HCT116 (cell line): ENCODE measurements at regions not wholly inside any gene's neighbourhood (a gene's known extent, or its start where the extent isn't known, plus 50 kb on each side); places are given as distances from the start of the nearest gene placed in this dataset.

Experiments
- ATAC-seq: fragments of 200-7000 bp; cut with Tn5 transposase; 2 replicates; pipeline ENCODE4 v1.9.1; 2020; ENCODE audit warnings: mild to moderate bottlenecking, moderate library complexity
- BruUV-seq: library from RNA; stranded (reverse); fragments of 400-500 nt; replicated peaks from 2 replicates; lab custom pipeline; 2021; lab: Mats Ljungman, UMichigan
- CTCF ChIA-PET: fragments of 300-600 bp; sonication (Branson Sonifier 250); formaldehyde crosslinking; loops from one replicate; lab custom pipeline; 2021; ENCODE audit warnings: antibody characterized with exemption; lab: Charles Lee
- POLR2A ChIA-PET: fragments of 300-600, 350-600 bp; sonication (Branson Sonifier 250); formaldehyde crosslinking; loops from one replicate; lab custom pipeline; 2021; ENCODE audit warnings: antibody characterized with exemption; lab: Charles Lee
- RAD21 ChIA-PET, 2 experiments: fragments of 300-600 bp; sonication (Branson Sonifier 250); formaldehyde crosslinking; loops; one replicate each; lab custom pipeline; 2023; ENCODE audit warnings: low total read pairs in 2 of 2; ENCODE audit not compliant: uncharacterized antibody in 2 of 2, unreplicated experiment in 2 of 2, low non-redundant PET in 1 of 2; lab: Charles Lee
- DNase-seq: peaks from one replicate; pipeline ENCODE4 v3.0.0-alpha.2; 2010; ENCODE audit warnings: low read depth, low spot score
- H2AFZ ChIP-seq: fragments of 200-600 bp; shearing (Covaris generic), sonication (generic); 2 replicates; pipeline ENCODE4 v1.6.1; 2017; ENCODE audit warnings: low read depth, mixed run types, mixed read lengths, antibody characterized with exemption, low read length; ENCODE audit not compliant: poor library complexity, severe bottlenecking
- H3K27ac ChIP-seq: 2 replicates; pipeline ENCODE4 v1.5.1; 2012; ENCODE audit warnings: low read depth, low read length
- H3K27me3 ChIP-seq: fragments of 200-600 bp; sonication (generic); 2 replicates; pipeline ENCODE4 v1.6.1; 2016; ENCODE audit warnings: mixed run types, low read length, mixed read lengths; ENCODE audit not compliant: insufficient read depth
- H3K36me3 ChIP-seq, 2 experiments: fragments of 200-500 bp in 1 of 2; fragments of 200-600 bp in 1 of 2; sonication (Bioruptor generic) in 1 of 2; sonication (generic) in 1 of 2; 2 replicates each; pipeline versions ENCODE4 v1.5.1 to v1.6.1; 2014 to 2016; ENCODE audit warnings: low read length in 2 of 2, inconsistent platforms in 1 of 2, mixed read lengths in 1 of 2, mixed run types in 1 of 2; ENCODE audit not compliant: insufficient read depth in 2 of 2, control insufficient read depth in 1 of 2
- H3K4me1 ChIP-seq, 2 experiments: fragments of 200-600 bp in 1 of 2; sonication (generic) in 1 of 2; 2 replicates each; pipeline versions ENCODE4 v1.5.1 to v1.6.1; 2012 to 2017; ENCODE audit warnings: low read length in 2 of 2, inconsistent platforms in 1 of 2, mild to moderate bottlenecking in 1 of 2, mixed read lengths in 1 of 2, mixed run types in 1 of 2, moderate library complexity in 1 of 2; ENCODE audit not compliant: insufficient read depth in 2 of 2, control insufficient read depth in 1 of 2
- H3K4me2 ChIP-seq: fragments of 200-600 bp; sonication (generic); 2 replicates; pipeline ENCODE4 v1.6.1; 2017; ENCODE audit warnings: mixed run types, low read length, mixed read lengths
- H3K4me3 ChIP-seq, 2 experiments: fragments of 200-600 bp in 1 of 2; sonication (generic) in 1 of 2; replicated peaks in 1 of 2; 2 replicates each; pipeline ENCODE4 v1.5.1; 2011 to 2016; ENCODE audit warnings: low read length in 2 of 2, control low read depth in 1 of 2, low read depth in 1 of 2, mild to moderate bottlenecking in 1 of 2, mixed read lengths in 1 of 2, mixed run types in 1 of 2
- H3K79me2 ChIP-seq: fragments of 200-600 bp; sonication (generic); 2 replicates; pipeline ENCODE4 v1.6.1; 2017; ENCODE audit warnings: mild to moderate bottlenecking, mixed run types, low read length, moderate library complexity, mixed read lengths; ENCODE audit not compliant: insufficient read depth
- H3K9ac ChIP-seq: fragments of 200-600 bp; sonication (generic); 2 replicates; pipeline ENCODE4 v1.6.1; 2016; ENCODE audit warnings: low read length, mixed read lengths
- H3K9me2 ChIP-seq: fragments of 200-600 bp; sonication (generic), shearing (Covaris generic); 2 replicates; pipeline ENCODE4 v1.6.1; 2017; ENCODE audit warnings: mixed run types, mild to moderate bottlenecking, moderate library complexity; ENCODE audit not compliant: insufficient read depth
- H3K9me3 ChIP-seq, 2 experiments: fragments of 200-500 bp in 1 of 2; fragments of 200-600 bp in 1 of 2; sonication (Bioruptor generic) in 1 of 2; sonication (generic) in 1 of 2; 2 replicates each; pipeline ENCODE4 v1.6.1; 2014 to 2017; ENCODE audit warnings: low read length in 2 of 2, mixed read lengths in 2 of 2, inconsistent platforms in 1 of 2, low read depth in 1 of 2, mild to moderate bottlenecking in 1 of 2, mixed run types in 1 of 2, moderate library complexity in 1 of 2; ENCODE audit not compliant: control insufficient read depth in 1 of 2, insufficient read depth in 1 of 2
- H4K20me1 ChIP-seq: fragments of 200-600 bp; sonication (generic), shearing (Covaris generic); 2 replicates; pipeline ENCODE4 v1.6.1; 2017; ENCODE audit warnings: mixed run types, mild to moderate bottlenecking, moderate library complexity; ENCODE audit not compliant: insufficient read depth
- ATF3 ChIP-seq: IDR thresholded peaks from 2 replicates; pipeline ENCODE4 v1.6.1; 2012
- MAX ChIP-seq: IDR thresholded peaks from 2 replicates; pipeline ENCODE4 v1.6.1; 2012
- POLR2A ChIP-seq: IDR thresholded peaks from 2 replicates; pipeline ENCODE4 v1.7.0; 2011; ENCODE audit warnings: borderline replicate concordance; ENCODE audit not compliant: insufficient read depth, insufficient read length; ENCODE audit errors: extremely low read depth
- POLR2AphosphoS5 ChIP-seq: IDR thresholded peaks from 2 replicates; pipeline ENCODE4 v1.6.1; 2011; ENCODE audit warnings: mild to moderate bottlenecking, low read depth, low read length, moderate library complexity
- RAD21 ChIP-seq: IDR thresholded peaks from 2 replicates; pipeline ENCODE4 v1.6.1; 2012; ENCODE audit warnings: low read depth, mild to moderate bottlenecking
- REST ChIP-seq: IDR thresholded peaks from 2 replicates; pipeline ENCODE4 v1.6.1; 2012; ENCODE audit warnings: low read depth
- SIN3A ChIP-seq: IDR thresholded peaks from 2 replicates; pipeline ENCODE4 v1.6.1; 2012; ENCODE audit warnings: low read depth
- SP1 ChIP-seq: IDR thresholded peaks from 2 replicates; pipeline ENCODE4 v1.6.1; 2012; ENCODE audit warnings: low read depth
- SRF ChIP-seq: IDR thresholded peaks from 2 replicates; pipeline ENCODE4 v1.6.1; 2012; ENCODE audit warnings: low read depth
- TCF7L2 ChIP-seq: IDR thresholded peaks from 2 replicates; pipeline ENCODE4 v1.7.0; 2011; ENCODE audit warnings: borderline replicate concordance, inconsistent platforms; ENCODE audit not compliant: insufficient read depth, insufficient read length; ENCODE audit errors: extremely low read depth
- YY1 ChIP-seq: IDR thresholded peaks from 2 replicates; pipeline ENCODE4 v1.6.1; 2011; ENCODE audit warnings: low read length, low read depth, moderate library complexity, mild to moderate bottlenecking; ENCODE audit not compliant: insufficient replicate concordance; ENCODE audit errors: extremely low read depth
- ZBTB33 ChIP-seq: IDR thresholded peaks from 2 replicates; pipeline ENCODE4 v1.6.1; 2011; ENCODE audit warnings: mild to moderate bottlenecking, low read length, moderate library complexity; ENCODE audit not compliant: insufficient replicate concordance; ENCODE audit errors: extremely low read depth
- ZFX ChIP-seq: fragments of 450-650 bp; IDR thresholded peaks from 2 replicates; pipeline ENCODE4 v1.6.1; 2017
- ZNF274 ChIP-seq: fragments of 200-500 bp; sonication (Bioruptor generic); IDR thresholded peaks from 2 replicates; pipeline ENCODE4 v1.6.1; 2014; ENCODE audit warnings: mild to moderate bottlenecking, low read depth, low read length, inconsistent platforms
- intact Hi-C: fragments of 100-400 bp; cut with micrococcal nuclease; formaldehyde crosslinking; loops from 2 replicates; pipeline ENCODE4 v1.10.0; 2022

GRCh38 chr6:119764927-119765681 is 415.5 kb upstream of the MAN1A1 start:
- ChIA-PET POLR2A (no interaction called here), RAD21 (no interaction called here), CTCF (no interaction called here)
- TF ChIP-seq SRF, result no peak
- TF ChIP-seq SP1, result no peak
- no peak for TF ChIP-seq POLR2AphosphoS5
- TF ChIP-seq ZFX, result no peak
- no TSS peak for BruUV-seq
- intact Hi-C loops, result no loop called here
- no peak overlapping the region for H3K4me2 ChIP-seq
- H3K79me2 ChIP-seq, result no peaks in the 10 kb centered on the region
- no peak for DNase-seq
- H4K20me1 ChIP-seq, result no peaks in the 10 kb centered on the region
- H3K27me3 ChIP-seq, result no peaks in the 10 kb centered on the region
- peaks cover 4% of the 10 kb centered on the region; the same call in 1 of the 2 replicates for H3K9me2 ChIP-seq
- H3K9ac ChIP-seq, result no peak overlapping the region
- H3K27ac ChIP-seq, result no peak overlapping the region
- no peaks in the 10 kb centered on the region for H3K9me3 ChIP-seq
- H3K4me1 ChIP-seq, result no peaks in the 10 kb centered on the region
- no peak overlapping the region for H3K4me3 ChIP-seq
- no peak for ATAC-seq
- H3K36me3 ChIP-seq, result no peaks in the 10 kb centered on the region
- H2AFZ ChIP-seq, result no peak overlapping the region

GRCh38 chr6:119760046-119760445 is 410.5 kb upstream of the MAN1A1 start:
- H3K9me3 ChIP-seq, result no peaks in the 10 kb centered on the region
- ATAC-seq (no peak), DNase-seq (no peak)
- H3K27ac ChIP-seq, result no peak overlapping the region
- H3K9me2 ChIP-seq, result peaks cover 4% of the 10 kb centered on the region; the same call in 1 of the 2 replicates
- no peak overlapping the region for H3K4me3 ChIP-seq
- H3K36me3 ChIP-seq, result no peaks in the 10 kb centered on the region
- no peaks in the 10 kb centered on the region for H3K79me2 ChIP-seq
- H2AFZ ChIP-seq, result no peak overlapping the region
- H3K4me2 ChIP-seq, result no peak overlapping the region
- H3K4me1 ChIP-seq, result no peaks in the 10 kb centered on the region
- no peaks in the 10 kb centered on the region for H3K27me3 ChIP-seq
- no TSS peak for BruUV-seq
- H4K20me1 ChIP-seq, result no peaks in the 10 kb centered on the region
- CTCF ChIA-PET, result no interaction called here
- intact Hi-C loops, result no loop called here
- H3K9ac ChIP-seq, result no peak overlapping the region
- RAD21 ChIA-PET, result no interaction called here
- POLR2A ChIA-PET, result no interaction called here
- TF ChIP-seq POLR2A (no peak), ATF3 (no peak), SRF (no peak), RAD21 (no peak), TCF7L2 (no peak), REST (no peak), POLR2AphosphoS5 (no peak), SIN3A (no peak), ZBTB33 (no peak), MAX (no peak), YY1 (no peak), ZNF274 (no peak)
